Peyer's patch (tissue), 4 donors: ENCODE measurements at regions not wholly inside any gene's neighbourhood (a gene's known extent, or its start where the extent isn't known, plus 50 kb on each side); places are given as distances from the start of the nearest gene placed in this dataset.

ENCODE experiments used
- CTCF ChIP-seq, 6 experiments: fragments of 450-650 bp in 4 of 6; fragments of 200-600 bp in 2 of 6; sonication (generic) in 1 of 6; IDR thresholded peaks; one replicate each; pipeline ENCODE4 v1.5.1; 2017 to 2019; ENCODE audit warnings: antibody characterized with exemption in 6 of 6, mild to moderate bottlenecking in 3 of 6, moderate library complexity in 1 of 6
- POLR2A ChIP-seq, 2 donors: fragments of 450-650 bp; IDR thresholded peaks; one replicate each; pipeline ENCODE4 v1.5.1; 2017; ENCODE audit warnings: antibody characterized with exemption in 2 of 2, mild to moderate bottlenecking in 2 of 2, moderate library complexity in 2 of 2

GRCh38 chr4:81375745-81376144 lies 96.0 kb downstream of the RASGEF1B start:
- TF ChIP-seq CTCF (IDR thresholded peaks at IDR 0.05) (no peak), POLR2A (IDR thresholded peaks at IDR 0.05) (no peak)
